H1 (cell line): ENCODE measurements at regions not wholly inside any gene's neighbourhood (a gene's known extent, or its start where the extent isn't known, plus 50 kb on each side); places are given as distances from the start of the nearest gene placed in this dataset.

Source experiments
- CTCF ChIA-PET: fragments of 300-600 bp; sonication (Branson Sonifier 250); formaldehyde crosslinking; loops from one replicate; lab custom pipeline; 2021; ENCODE audit not compliant: partially characterized antibody; lab: Charles Lee
- POLR2A ChIA-PET: fragments of 300-600 bp; sonication (Branson Sonifier 250); formaldehyde crosslinking; loops from one replicate; lab custom pipeline; 2021; ENCODE audit warnings: inconsistent platforms; ENCODE audit not compliant: partially characterized antibody; lab: Charles Lee
- DNase-seq, 2 experiments: peaks; one replicate each; pipeline versions ENCODE4 v3.0.0 to v3.0.0-alpha.2; 2010 to 2022; ENCODE audit warnings: low spot score in 2 of 2, low read depth in 1 of 2, mixed read lengths in 1 of 2
- FAIRE-seq: peaks from 2 replicates; lab custom pipeline; 2011; peaks lifted over from hg19 to GRCh38; lab: Jason Lieb, UNC
- H2AFZ ChIP-seq: 2 replicates; pipeline ENCODE4 v1.8.1; 2012; ENCODE audit warnings: low read length, inconsistent platforms
- H2AK5ac ChIP-seq: 2 replicates; pipeline ENCODE4 v1.6.1; 2013; ENCODE audit warnings: low read depth, low read length
- H2BK120ac ChIP-seq: replicated peaks from 2 replicates; pipeline ENCODE3; 2013; ENCODE audit warnings: low read depth, low read length, inconsistent platforms
- H2BK12ac ChIP-seq: 2 replicates; pipeline ENCODE4 v1.6.1; 2013; ENCODE audit warnings: low read depth, low read length
- H2BK15ac ChIP-seq: 2 replicates; pipeline ENCODE4 v1.6.1; 2013; ENCODE audit warnings: low read length
- H2BK20ac ChIP-seq: 2 replicates; pipeline ENCODE4 v1.6.1; 2013; ENCODE audit warnings: low read length
- H2BK5ac ChIP-seq: 2 replicates; pipeline ENCODE4 v1.6.1; 2013; ENCODE audit warnings: low read depth, low read length
- H3K14ac ChIP-seq: 2 replicates; pipeline ENCODE4 v1.6.1; 2013; ENCODE audit warnings: inconsistent platforms; ENCODE audit not compliant: insufficient read length
- H3K18ac ChIP-seq: 2 replicates; pipeline ENCODE4 v1.6.1; 2013; ENCODE audit warnings: low read length; ENCODE audit errors: extremely low read depth
- H3K23ac ChIP-seq: 2 replicates; pipeline ENCODE4 v1.6.1; 2013; ENCODE audit warnings: inconsistent platforms; ENCODE audit not compliant: insufficient read length
- H3K23me2 ChIP-seq: 2 replicates; pipeline ENCODE4 v1.6.1; 2013; ENCODE audit warnings: low read depth, low read length
- H3K27ac ChIP-seq: 2 replicates; pipeline ENCODE4 v1.6.1; 2011; ENCODE audit warnings: low read depth, low read length, inconsistent platforms
- H3K27me3 ChIP-seq, 4 experiments: replicated peaks in 1 of 4; 1 replicate in 1 of 4; 2 replicates in 3 of 4; pipeline versions ENCODE4 v1.6.1 to v1.8.1; 2011 to 2013; ENCODE audit warnings: low read length in 3 of 4, mild to moderate bottlenecking in 3 of 4, inconsistent platforms in 2 of 4, mixed read lengths in 2 of 4, moderate library complexity in 1 of 4; ENCODE audit not compliant: control insufficient read depth in 3 of 4, insufficient read depth in 3 of 4; ENCODE audit errors: extremely low read depth in 1 of 4
- H3K36me3 ChIP-seq, 4 experiments: 2 replicates each; pipeline versions ENCODE4 v1.6.1 to v1.8.1; 2011 to 2013; ENCODE audit warnings: mild to moderate bottlenecking in 4 of 4, low read length in 3 of 4, moderate library complexity in 2 of 4, control low read depth in 1 of 4, inconsistent platforms in 1 of 4; ENCODE audit not compliant: insufficient read depth in 4 of 4, control insufficient read depth in 2 of 4
- H3K4ac ChIP-seq: replicated peaks from 2 replicates; pipeline ENCODE3; 2013; ENCODE audit warnings: low read length, low read depth, mixed read lengths, inconsistent platforms; ENCODE audit not compliant: insufficient read length
- H3K4me1 ChIP-seq, 4 experiments: replicated peaks in 1 of 4; 1 replicate in 1 of 4; 2 replicates in 3 of 4; pipeline versions ENCODE4 v1.6.1 to v1.8.1; 2011 to 2013; ENCODE audit warnings: low read length in 3 of 4, inconsistent platforms in 2 of 4, mixed read lengths in 1 of 4; ENCODE audit not compliant: insufficient read depth in 4 of 4, control insufficient read depth in 3 of 4
- H3K4me2 ChIP-seq, 2 experiments: 2 replicates each; pipeline versions ENCODE4 v1.6.1 to v1.8.1; 2011 to 2013; ENCODE audit warnings: low read depth in 2 of 2, low read length in 2 of 2, control low read depth in 1 of 2, inconsistent platforms in 1 of 2, mild to moderate bottlenecking in 1 of 2; ENCODE audit not compliant: insufficient read depth in 1 of 2
- H3K4me3 ChIP-seq, 4 experiments: fragments of 200-600, 300-600 bp in 1 of 4; sonication (generic), shearing (Covaris generic), sonication (Bioruptor Twin) in 1 of 4; 2 replicates each; pipeline versions ENCODE4 v1.5.1 to v1.8.1; 2011 to 2016; ENCODE audit warnings: low read length in 4 of 4, low read depth in 3 of 4, control low read depth in 2 of 4, inconsistent platforms in 2 of 4, mild to moderate bottlenecking in 2 of 4, mixed read lengths in 1 of 4, moderate library complexity in 1 of 4; ENCODE audit not compliant: insufficient read depth in 2 of 4; ENCODE audit errors: extremely low read depth in 1 of 4
- H3K56ac ChIP-seq: replicated peaks from 2 replicates; pipeline ENCODE3; 2013; ENCODE audit warnings: low read depth, mild to moderate bottlenecking, mixed read lengths, low read length, inconsistent platforms; ENCODE audit not compliant: insufficient read length
- H3K79me1 ChIP-seq: 2 replicates; pipeline ENCODE4 v1.6.1; 2013; ENCODE audit warnings: low read depth, low read length, control low read depth
- H3K79me2 ChIP-seq, 2 experiments: 2 replicates each; pipeline versions ENCODE4 v1.6.1 to v1.8.1; 2012 to 2013; ENCODE audit warnings: low read length in 2 of 2, mild to moderate bottlenecking in 2 of 2, inconsistent platforms in 1 of 2; ENCODE audit not compliant: insufficient read depth in 2 of 2, control insufficient read depth in 1 of 2
- H3K9ac ChIP-seq, 4 experiments: replicated peaks in 1 of 4; 1 replicate in 1 of 4; 2 replicates in 3 of 4; pipeline versions ENCODE4 v1.6.1 to v1.8.1; 2011 to 2013; ENCODE audit warnings: low read depth in 3 of 4, low read length in 3 of 4, control low read depth in 2 of 4, mild to moderate bottlenecking in 2 of 4, moderate library complexity in 2 of 4, inconsistent platforms in 1 of 4; ENCODE audit errors: extremely low read depth in 1 of 4
- H3K9me3 ChIP-seq, 2 experiments: 2 replicates each; pipeline versions ENCODE4 v1.6.1 to v1.8.1; 2012 to 2013; ENCODE audit warnings: mild to moderate bottlenecking in 2 of 2, moderate library complexity in 2 of 2, control low read depth in 1 of 2, inconsistent platforms in 1 of 2, low read depth in 1 of 2, low read length in 1 of 2, mixed read lengths in 1 of 2; ENCODE audit not compliant: insufficient read depth in 2 of 2
- H4K20me1 ChIP-seq, 2 experiments: replicated peaks in 1 of 2; 2 replicates each; pipeline versions ENCODE3 to v1.8.1; 2011 to 2013; ENCODE audit warnings: inconsistent platforms in 2 of 2, low read length in 2 of 2, mild to moderate bottlenecking in 1 of 2; ENCODE audit not compliant: insufficient read depth in 2 of 2, control insufficient read depth in 1 of 2
- H4K5ac ChIP-seq: 2 replicates; pipeline ENCODE4 v1.6.1; 2013; ENCODE audit warnings: low read length, low read depth, mixed read lengths, inconsistent platforms; ENCODE audit not compliant: insufficient read length
- H4K8ac ChIP-seq: 2 replicates; pipeline ENCODE4 v1.8.0; 2013; ENCODE audit warnings: mild to moderate bottlenecking, moderate library complexity, low read length, inconsistent platforms; ENCODE audit not compliant: insufficient read depth; ENCODE audit errors: extremely low read depth
- H4K91ac ChIP-seq: replicated peaks from 2 replicates; pipeline ENCODE3; 2013; ENCODE audit warnings: low read length, mixed read lengths, inconsistent platforms; ENCODE audit not compliant: insufficient read length
- CEBPB ChIP-seq: IDR thresholded peaks from 2 replicates; pipeline ENCODE4 v1.6.1; 2012; ENCODE audit warnings: low read depth, low read length
- CHD7 ChIP-seq: fragments of 300-600 bp; sonication (generic); IDR thresholded peaks from 2 replicates; pipeline ENCODE4 v1.7.1; 2012; ENCODE audit warnings: low read length, moderate library complexity, mild to moderate bottlenecking, inconsistent platforms; ENCODE audit not compliant: insufficient replicate concordance

- Histone ChIP-seq H2AFZ (no peak overlapping the region), H3K4ac (no peak overlapping the region), H2BK120ac (no peak overlapping the region), H4K20me1 (no peaks in the 10 kb centered on the region), H3K79me2 (no peaks in the 10 kb centered on the region), H3K27ac (no peak overlapping the region), H3K23me2 (no peaks in the 10 kb centered on the region), H3K56ac (no peak overlapping the region), H3K18ac (no peak overlapping the region), H3K27me3 (no peaks in the 10 kb centered on the region), H3K14ac (no peak overlapping the region), H2BK12ac (no peak overlapping the region), H4K5ac (no peak overlapping the region), H3K9ac (no peak overlapping the region), H3K4me1 (no peaks in the 10 kb centered on the region), H4K8ac (no peak overlapping the region), H3K23ac (no peak overlapping the region), H2BK20ac (no peak overlapping the region), H3K36me3 (no peaks in the 10 kb centered on the region), H4K91ac (no peak overlapping the region), H2AK5ac (no peak overlapping the region), H3K4me2 (no peak overlapping the region), H3K9me3 (peaks cover 2 to 4% of the 10 kb centered on the region in 2 experiments; a peak in 1 of 4 replicates), H3K4me3 (no peak overlapping the region), H3K79me1 (no peaks in the 10 kb centered on the region), H2BK15ac (no peak overlapping the region), H2BK5ac (no peak overlapping the region)
- DNase-seq (no peak), FAIRE-seq (no peak)
- POLR2A ChIA-PET, result no interaction called here
- CTCF ChIA-PET, result no interaction called here
- TF ChIP-seq CEBPB, result no peak
- no peak for TF ChIP-seq CHD7
These were observed 126.4 kb upstream of the DUSP22 start for GRCh38 chr6:165906-166305.
